ENCODE measurements at regions not wholly inside any gene's neighbourhood (a gene's known extent, or its start where the extent isn't known, plus 50 kb on each side); places are given as distances from the start of the nearest gene placed in this dataset.

DNA sequence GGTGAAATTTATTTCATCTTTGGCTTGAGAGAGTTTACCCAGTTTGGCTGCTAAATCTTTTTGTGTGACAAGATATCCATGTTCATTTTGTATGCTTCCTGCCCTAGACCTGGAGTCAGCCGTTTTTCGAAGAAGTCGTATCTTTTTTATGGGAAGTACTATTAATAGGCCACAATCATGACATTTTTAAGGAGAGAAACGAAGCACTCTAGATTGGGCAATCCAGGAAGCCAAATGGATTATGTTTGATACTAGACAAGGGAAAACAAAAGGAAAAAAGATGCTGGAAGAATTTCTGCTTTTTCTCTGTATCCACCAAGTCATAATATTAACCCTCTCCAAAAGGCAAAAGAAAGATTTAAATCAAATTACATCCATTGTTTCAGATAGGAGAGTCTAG, 214.6 kb downstream of the HDGFL1 start:
- 20 to 29% methylated on average over 4 of the region's 4 CpGs for WGBS, 2 donors
- Histone ChIP-seq H3K27me3 (no peaks in the 10 kb centered on the region), H3K4me1 (peaks cover 0 to 10% (median 0%) of the 10 kb centered on the region in 9 donors), H3K4me3 (no peak overlapping the region), H3K27ac (no peak overlapping the region), H3K36me3 (no peaks in the 10 kb centered on the region), H3K9me3 (peaks cover 0 to 25% (median 7%) of the 10 kb centered on the region in 11 donors)
- DNase-seq (no peak), ATAC-seq (no peak)
- TF ChIP-seq, protein P1, sequence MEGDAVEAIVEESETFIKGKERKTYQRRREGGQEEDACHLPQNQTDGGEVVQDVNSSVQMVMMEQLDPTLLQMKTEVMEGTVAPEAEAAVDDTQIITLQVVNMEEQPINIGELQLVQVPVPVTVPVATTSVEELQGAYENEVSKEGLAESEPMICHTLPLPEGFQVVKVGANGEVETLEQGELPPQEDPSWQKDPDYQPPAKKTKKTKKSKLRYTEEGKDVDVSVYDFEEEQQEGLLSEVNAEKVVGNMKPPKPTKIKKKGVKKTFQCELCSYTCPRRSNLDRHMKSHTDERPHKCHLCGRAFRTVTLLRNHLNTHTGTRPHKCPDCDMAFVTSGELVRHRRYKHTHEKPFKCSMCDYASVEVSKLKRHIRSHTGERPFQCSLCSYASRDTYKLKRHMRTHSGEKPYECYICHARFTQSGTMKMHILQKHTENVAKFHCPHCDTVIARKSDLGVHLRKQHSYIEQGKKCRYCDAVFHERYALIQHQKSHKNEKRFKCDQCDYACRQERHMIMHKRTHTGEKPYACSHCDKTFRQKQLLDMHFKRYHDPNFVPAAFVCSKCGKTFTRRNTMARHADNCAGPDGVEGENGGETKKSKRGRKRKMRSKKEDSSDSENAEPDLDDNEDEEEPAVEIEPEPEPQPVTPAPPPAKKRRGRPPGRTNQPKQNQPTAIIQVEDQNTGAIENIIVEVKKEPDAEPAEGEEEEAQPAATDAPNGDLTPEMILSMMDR (IDR thresholded peaks at IDR 0.05): no peak
- intact Hi-C loops (cut with DNase I): no loop called here

DNA sequence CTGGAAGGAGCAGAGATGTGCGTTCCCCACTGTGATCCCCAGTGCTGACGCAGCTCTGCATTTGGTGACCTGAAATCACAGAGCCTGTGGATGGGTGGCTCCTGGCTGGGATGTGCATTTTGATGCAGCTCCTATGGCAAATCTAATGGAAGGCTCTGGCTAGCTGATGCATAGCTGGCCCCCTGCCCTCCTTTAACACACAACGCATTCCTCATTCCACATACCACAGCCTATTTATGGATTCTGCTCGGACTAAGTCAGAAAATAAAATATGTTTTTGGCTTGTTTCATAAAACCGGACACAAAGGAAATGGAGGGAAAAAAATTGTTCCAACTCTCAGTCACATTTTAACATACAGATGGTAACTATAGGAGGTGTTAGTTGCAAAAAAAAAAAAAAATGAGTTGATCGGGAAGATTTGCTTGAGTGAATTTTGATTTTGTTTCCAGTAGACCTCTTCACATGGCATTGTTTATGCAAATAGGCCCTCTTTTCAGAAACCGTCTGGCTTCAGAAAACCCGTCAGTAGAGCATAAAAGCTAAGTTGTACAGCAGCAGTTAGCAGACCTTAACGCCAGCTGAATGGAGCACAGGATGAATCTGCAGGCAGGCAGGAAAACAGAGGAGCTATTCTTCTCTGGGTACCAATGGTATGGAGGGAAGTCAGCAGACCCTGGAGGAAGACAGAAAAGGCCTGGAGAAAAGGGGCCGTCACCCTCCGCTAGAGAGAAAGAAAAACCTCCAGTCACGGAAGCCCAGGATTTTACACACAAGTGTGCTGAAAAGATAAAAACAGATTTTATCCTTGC, 215.4 kb downstream of the HDGFL1 start:
- no peaks in the 10 kb centered on the region for H3K27me3 ChIP-seq
- H3K4me1 ChIP-seq: peaks cover 0 to 10% (median 0%) of the 10 kb centered on the region in 9 donors
- DNase-seq: no peak
- H3K9me3 ChIP-seq: peaks cover 0 to 16% (median 0%) of the 10 kb centered on the region in 11 donors
- H3K4me3 ChIP-seq: no peak overlapping the region
- H3K27ac ChIP-seq: no peak overlapping the region
- TF ChIP-seq, protein P1 (IDR thresholded peaks at IDR 0.05): no peak
- 64 to 66% methylated on average over 12 of the region's 12 CpGs for WGBS, 2 donors
- ATAC-seq: no peak
- no peaks in the 10 kb centered on the region for H3K36me3 ChIP-seq
- intact Hi-C loops (cut with DNase I): no loop called here

GRCh38 chr6:22788038-22788437, 218.7 kb downstream of the HDGFL1 start:
- intact Hi-C loops (cut with DNase I): no loop called here
- no peak overlapping the region for H3K27ac ChIP-seq
- peaks cover 0 to 8% (median 0%) of the 10 kb centered on the region in 11 donors for H3K9me3 ChIP-seq
- ATAC-seq: no peak
- DNase-seq: no peak
- H3K4me1 ChIP-seq: peaks cover 0 to 10% (median 0%) of the 10 kb centered on the region in 9 donors
- H3K27me3 ChIP-seq: no peaks in the 10 kb centered on the region
- no peaks in the 10 kb centered on the region for H3K36me3 ChIP-seq
- TF ChIP-seq, protein P1 (IDR thresholded peaks at IDR 0.05): no peak
- H3K4me3 ChIP-seq: no peak overlapping the region
- 92 to 96% methylated on average over 7 of the region's 7 CpGs for WGBS, 2 donors

DNA sequence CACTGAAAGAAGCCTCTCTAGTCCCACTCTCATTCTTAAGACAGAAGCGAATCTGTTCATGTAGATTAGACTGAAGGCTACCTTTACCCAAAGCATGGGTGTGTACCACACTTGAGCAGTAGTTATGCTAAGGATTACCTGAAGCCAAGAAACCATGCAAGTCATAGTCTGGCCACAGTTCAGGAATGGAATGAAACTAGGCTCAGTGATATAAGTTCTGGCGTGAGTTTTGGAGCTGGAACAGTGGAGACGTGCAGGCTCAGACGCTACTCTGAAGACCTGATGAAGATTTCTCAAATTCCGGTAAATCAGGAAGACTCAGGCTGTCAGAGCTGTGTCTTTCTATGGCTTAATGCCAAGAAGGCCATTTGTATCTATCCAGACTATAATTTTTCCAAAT, 219.9 kb downstream of the HDGFL1 start:
- intact Hi-C loops (cut with DNase I): no loop called here
- H3K4me3 ChIP-seq: no peak overlapping the region
- TF ChIP-seq, protein P1 (IDR thresholded peaks at IDR 0.05): no peak
- H3K4me1 ChIP-seq: peaks cover 0 to 8% (median 0%) of the 10 kb centered on the region in 9 donors
- DNase-seq (no peak), ATAC-seq (no peak)
- peaks cover 0 to 16% (median 0%) of the 10 kb centered on the region in 11 donors for H3K9me3 ChIP-seq
- 86 to 91% methylated on average over 5 of the region's 5 CpGs for WGBS, 2 donors
- H3K27ac ChIP-seq: no peak overlapping the region
- no peaks in the 10 kb centered on the region for H3K27me3 ChIP-seq
- no peaks in the 10 kb centered on the region for H3K36me3 ChIP-seq
